ENCODE measurements at regions not wholly inside any gene's neighbourhood (a gene's known extent, or its start where the extent isn't known, plus 50 kb on each side); places are given as distances from the start of the nearest gene placed in this dataset.

GRCh38 chr2:206220997-206221396 lies 53.5 kb upstream of the ZDBF2 start:
- no peak for TF ChIP-seq CTCF (IDR thresholded peaks at IDR 0.05)
- TF ChIP-seq NRF1 (IDR thresholded peaks at IDR 0.05; ENCODE audit: low read depth, low read length) = no peak
- TF ChIP-seq EP300 (IDR thresholded peaks at IDR 0.05; ENCODE audit: borderline replicate concordance in 1 of 2, low read depth in 1 of 2, low read length in 1 of 2) = no peak
- TF ChIP-seq TEAD4 (IDR thresholded peaks at IDR 0.05; ENCODE audit: borderline replicate concordance, insufficient read depth) = no peak
- no peak for TF ChIP-seq MAX (IDR thresholded peaks at IDR 0.05; ENCODE audit: low read depth)
- no peak for TF ChIP-seq SMC3 (IDR thresholded peaks at IDR 0.05; ENCODE audit: low read depth, low read length)
- no peak for TF ChIP-seq FOXJ3 (CRISPR knock-in tag; IDR thresholded peaks at IDR 0.05)
- TF ChIP-seq EZH2phosphoT487 (IDR thresholded peaks at IDR 0.05; ENCODE audit: borderline replicate concordance, low read depth) = no peak
- no peak for TF ChIP-seq TAF1 (IDR thresholded peaks at IDR 0.05; ENCODE audit: borderline replicate concordance, low read depth, low read length)
- TF ChIP-seq USF2 (IDR thresholded peaks at IDR 0.05; ENCODE audit: borderline replicate concordance, low read depth, low read length) = no peak
- TF ChIP-seq POLR2AphosphoS5 (IDR thresholded peaks at IDR 0.05; ENCODE audit: low read depth, low read length) = no peak
- no peak for TF ChIP-seq ZBTB33 (IDR thresholded peaks at IDR 0.05; ENCODE audit: borderline replicate concordance, low read depth)
- no peak for TF ChIP-seq REST (IDR thresholded peaks at IDR 0.05; ENCODE audit: low read depth, low read length)

All from SK-N-SH (cell line).